Activated CD4-positive, alpha-beta T cell treated with anti-CD3 and anti-CD28 coated beads, Interleukin-2, amount 50 U/mL, for 4 hours (primary cell): ENCODE measurements at regions not wholly inside any gene's neighbourhood (a gene's known extent, or its start where the extent isn't known, plus 50 kb on each side); places are given as distances from the start of the nearest gene placed in this dataset.
A peak's percentile ranks its signal among the peaks of the same experiment; 100 is the strongest.

Experiments used
- DNase-seq, 2 experiments: peaks; one replicate each; pipeline ENCODE4 v3.0.0-alpha.2; 2020

DNA sequence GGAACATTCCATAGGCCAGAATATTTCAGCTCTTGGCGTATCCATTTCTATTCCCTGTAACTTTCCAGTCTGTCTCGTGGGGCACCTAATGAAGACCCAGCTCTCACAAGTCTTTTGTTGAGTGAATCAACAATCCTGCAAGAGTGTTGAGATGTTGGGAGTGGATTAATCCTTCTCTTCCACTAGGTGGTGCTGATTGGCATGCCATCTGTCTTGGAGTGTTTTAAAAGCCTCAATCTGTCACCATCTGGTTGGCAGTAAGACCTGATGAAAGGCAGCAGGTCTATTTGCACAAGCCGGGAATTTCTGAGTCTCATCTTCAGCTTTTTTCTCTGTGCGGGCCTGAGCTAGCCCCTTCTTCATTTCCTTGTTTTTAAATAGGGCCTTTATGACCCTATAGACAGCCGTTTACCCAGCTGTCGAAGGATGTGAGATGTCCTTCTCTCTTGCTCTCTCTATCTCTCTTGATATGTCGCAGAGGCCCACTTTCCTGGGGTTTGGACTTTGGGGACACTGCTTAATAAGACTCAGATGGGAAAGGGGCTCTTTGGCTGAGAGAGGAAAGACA lies 180.5 kb downstream of the ZNF365 start:
- no peak for DNase-seq

GRCh38 chr10:62559481-62560200 lies 185.5 kb downstream of the ZNF365 start:
- DNase-seq: no peak

DNA sequence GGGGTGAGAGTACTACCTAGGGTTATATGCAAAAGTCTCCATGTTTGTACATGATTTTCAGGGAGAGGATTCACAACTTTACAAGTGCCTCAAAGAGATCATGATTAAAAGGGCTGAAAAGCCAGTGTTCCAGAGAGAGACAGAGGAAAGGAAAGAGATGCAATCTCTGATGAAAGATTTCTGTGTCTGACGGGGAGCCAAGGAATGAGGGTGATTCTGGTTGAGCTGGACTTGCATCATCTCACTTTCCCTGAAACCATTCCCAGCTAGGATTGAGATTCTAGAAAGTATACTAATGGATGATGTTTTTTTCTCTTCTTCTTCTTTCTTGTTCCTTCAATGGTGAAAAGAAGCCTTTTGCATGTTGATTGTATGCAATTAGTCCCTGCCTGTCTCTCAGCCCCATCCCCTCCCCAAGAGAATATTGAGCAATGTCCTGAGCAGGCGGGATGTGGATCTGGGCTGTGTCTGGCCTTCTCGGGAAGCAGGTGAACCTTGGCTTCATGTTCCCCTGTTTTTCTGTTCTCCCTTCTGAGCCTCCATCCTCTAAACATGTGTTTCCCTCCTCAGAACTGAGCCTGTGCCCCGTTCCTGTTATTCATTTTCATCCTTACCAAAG lies 186.1 kb downstream of the ZNF365 start:
- no peak for DNase-seq

DNA sequence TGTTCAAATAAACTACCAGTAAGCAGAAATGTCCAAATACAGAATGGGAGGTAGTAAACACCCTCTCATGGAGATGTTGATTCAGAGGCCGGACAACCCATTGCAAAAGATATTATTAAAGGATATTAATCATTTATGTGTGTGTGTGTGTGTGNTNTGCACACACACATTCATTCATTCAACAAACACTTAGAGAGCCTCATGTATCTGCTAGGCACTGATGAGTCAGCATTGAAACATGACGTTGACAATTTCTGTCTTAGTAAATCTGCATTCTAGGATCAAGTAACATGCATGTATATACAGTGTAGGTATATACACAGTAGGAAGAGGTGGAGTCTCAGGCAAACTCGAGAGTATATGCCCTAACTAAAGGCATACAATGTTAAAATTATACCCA lies 187.0 kb downstream of the ZNF365 start:
- DNase-seq: no peak

DNA sequence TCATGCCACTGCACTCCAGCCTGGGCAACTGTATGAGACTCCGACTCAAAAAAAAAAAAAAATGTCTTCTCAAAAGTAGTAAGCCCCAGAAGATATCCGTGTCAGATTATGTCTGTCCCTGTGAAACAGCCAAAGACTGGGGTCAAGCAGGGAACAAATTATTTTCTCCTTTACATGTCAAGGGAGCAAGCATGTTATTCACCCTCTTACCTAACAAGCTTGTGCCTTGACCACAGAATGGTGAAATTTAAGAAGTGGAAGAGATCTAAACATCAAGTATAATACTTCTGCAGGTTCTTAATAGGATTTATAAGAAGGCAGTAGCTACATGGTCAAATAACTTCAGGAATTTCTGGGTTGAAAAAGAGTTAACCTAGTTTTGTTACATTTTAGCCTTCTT lies 187.9 kb downstream of the ZNF365 start:
- no peak for DNase-seq

- no peak for DNase-seq
Observed at GRCh38 chr10:62562795-62563194, 188.6 kb downstream of the ZNF365 start.

GRCh38 chr10:62573929-62574328 lies 199.8 kb downstream of the ZNF365 start:
- DNase-seq: no peak

GRCh38 chr10:62577076-62577475 lies 202.9 kb downstream of the ZNF365 start:
- no peak for DNase-seq

- DNase-seq: no peak
Observed at GRCh38 chr10:62577666-62578291, 203.6 kb downstream of the ZNF365 start.

GRCh38 chr10:62578301-62578700 lies 204.1 kb downstream of the ZNF365 start:
- DNase-seq: no peak

DNA sequence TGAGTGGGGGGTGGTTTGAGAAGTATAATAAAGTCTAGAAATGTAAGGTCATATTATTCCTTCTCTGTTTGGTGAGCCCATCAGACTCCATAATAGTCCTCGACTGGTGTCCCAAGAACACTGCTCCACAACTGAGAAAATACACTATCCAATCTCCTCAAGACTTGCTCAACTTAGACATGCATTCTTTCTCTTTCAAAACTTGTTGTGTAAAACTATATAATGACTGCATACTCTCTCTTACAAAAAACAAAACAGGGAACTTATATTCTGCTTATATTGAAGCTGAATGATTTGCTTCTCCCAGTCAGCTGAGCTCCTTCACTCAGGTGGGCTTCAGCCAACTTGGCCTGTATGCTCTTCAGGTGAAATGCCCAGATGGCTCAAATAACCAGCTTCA lies 204.7 kb downstream of the ZNF365 start:
- no peak for DNase-seq

DNA sequence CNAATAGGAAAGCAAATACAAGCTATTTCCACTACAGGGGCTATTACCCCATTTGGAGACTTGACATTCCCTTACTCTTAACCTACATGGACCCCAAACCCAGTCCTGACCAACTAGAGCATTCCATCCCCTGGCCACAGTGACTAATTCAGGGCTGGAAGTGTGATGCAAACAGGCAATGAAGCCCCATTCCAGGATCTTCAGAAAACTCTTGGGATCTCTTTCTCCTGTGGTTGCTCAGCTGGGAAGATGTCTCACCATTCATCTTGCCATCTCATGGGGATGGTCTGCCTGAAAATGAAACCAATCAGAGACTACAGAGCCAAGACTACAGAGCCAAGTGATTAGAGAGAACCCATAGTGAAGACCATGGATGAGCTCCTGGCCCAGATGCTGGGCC lies 206.2 kb downstream of the ZNF365 start:
- DNase-seq: no peak

- DNase-seq: no peak
Observed at GRCh38 chr10:62581351-62581750, 207.2 kb downstream of the ZNF365 start.

GRCh38 chr10:62582101-62582705 lies 208.0 kb downstream of the ZNF365 start:
- no peak for DNase-seq

GRCh38 chr10:62582804-62583208 lies 208.6 kb downstream of the ZNF365 start:
- DNase-seq: no peak

GRCh38 chr10:62583876-62584615 lies 209.9 kb downstream of the ZNF365 start:
- no peak for DNase-seq

DNA sequence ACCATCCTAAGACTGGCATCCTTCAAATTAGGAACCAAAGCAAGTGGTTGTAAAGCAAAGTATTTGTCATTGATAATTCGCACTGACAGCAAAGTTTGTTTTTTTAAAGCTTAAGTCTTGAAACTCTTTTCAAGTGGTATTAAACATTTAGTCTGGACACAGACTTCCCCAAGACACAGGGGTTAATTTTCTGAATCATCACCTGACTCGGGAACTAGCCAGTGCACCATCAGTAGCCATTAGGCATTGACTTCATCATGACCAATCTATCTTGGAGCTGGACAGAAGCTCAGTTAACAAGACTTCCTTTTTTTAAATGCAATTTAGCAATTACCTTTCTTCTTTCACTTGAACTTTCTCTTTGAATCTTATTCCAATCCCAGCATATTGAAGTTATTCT lies 210.6 kb downstream of the ZNF365 start:
- no peak for DNase-seq

DNA sequence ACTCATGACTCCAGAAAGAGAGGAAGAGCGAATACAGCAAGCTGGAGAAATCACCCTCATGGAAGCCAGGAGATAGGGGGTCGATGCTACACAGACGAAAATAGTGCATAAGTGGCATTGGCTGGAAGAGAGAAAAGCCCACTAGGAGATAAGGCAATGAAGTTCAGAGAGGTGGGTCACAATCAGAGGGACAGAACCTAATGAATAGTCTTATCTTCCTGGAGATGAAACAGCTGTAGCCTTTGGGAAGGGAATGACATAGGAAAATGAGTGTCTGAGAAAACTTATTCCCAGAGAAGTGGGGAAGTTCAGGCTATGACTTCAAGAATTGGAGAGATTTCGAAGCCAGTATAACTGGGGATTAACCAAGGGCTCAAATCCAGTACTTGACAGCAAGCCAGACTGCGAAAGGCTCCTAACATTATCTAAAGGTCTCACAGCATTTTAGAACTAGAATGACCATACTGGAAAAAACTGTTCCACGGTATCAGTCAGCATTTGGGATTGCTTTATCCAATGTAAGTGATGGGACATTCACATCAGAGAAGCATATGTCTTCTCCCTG lies 211.1 kb downstream of the ZNF365 start:
- no peak for DNase-seq

- DNase-seq: no peak
Observed at GRCh38 chr10:62587011-62587410, 212.8 kb downstream of the ZNF365 start.

DNA sequence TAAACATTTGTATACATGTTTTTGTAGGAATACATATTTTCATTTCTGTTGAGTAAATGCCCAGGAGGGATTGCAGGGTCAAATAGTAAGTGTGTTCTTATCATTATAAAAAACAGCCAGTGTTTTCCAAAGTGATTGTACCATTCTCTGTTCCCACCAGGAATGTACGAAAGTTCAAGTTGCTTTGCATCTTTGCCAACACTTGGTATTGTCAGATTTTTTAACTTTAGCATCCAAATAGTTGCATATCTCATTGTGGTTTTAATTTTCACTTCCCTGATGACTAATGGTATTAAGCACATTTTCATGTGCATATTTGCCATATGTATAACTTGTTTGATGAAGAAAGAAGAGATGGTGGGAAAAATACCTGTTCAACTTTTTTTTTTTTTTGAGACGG lies 213.9 kb downstream of the ZNF365 start:
- no peak for DNase-seq

- no peak for DNase-seq
Observed at GRCh38 chr10:62589689-62590088, 214.8 kb upstream of the ADO start.

DNA sequence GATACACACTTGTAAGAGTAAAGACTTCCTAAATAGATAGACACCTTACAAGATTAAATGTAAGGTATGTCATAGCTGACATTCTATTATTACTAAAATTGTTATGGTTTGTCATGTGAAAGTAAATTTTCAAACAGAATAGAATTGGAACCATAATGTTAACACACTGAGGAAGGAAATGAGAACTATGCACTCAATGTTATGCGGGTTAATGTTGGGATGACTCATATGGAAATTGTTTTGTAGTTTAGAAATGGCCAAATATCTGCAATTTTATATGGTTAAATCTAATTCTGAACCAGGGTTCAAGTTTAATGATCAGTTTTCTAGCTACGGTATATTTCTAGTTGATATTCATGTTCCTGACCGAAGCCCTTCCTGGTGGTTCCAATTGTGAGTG lies 214.2 kb upstream of the ADO start:
- DNase-seq: no peak

- DNase-seq: peak; percentile 41
Observed at GRCh38 chr10:62594093-62594520, 210.4 kb upstream of the ADO start.
